Islet precursor cell (in vitro differentiated cells): ENCODE measurements at regions not wholly inside any gene's neighbourhood (a gene's known extent, or its start where the extent isn't known, plus 50 kb on each side); places are given as distances from the start of the nearest gene placed in this dataset.

Experiments
- DNase-seq: peaks from one replicate; pipeline ENCODE4 v3.0.0-alpha.2; 2018

- no peak for DNase-seq
Measured at GRCh38 chr1:206411321-206411720, 59.0 kb upstream of the IKBKE start.

- DNase-seq, result no peak
Measured at GRCh38 chr1:206415942-206416341, 54.3 kb upstream of the IKBKE start.

- no peak for DNase-seq
Measured at GRCh38 chr1:206417774-206418614, 52.3 kb upstream of the IKBKE start.

GRCh38 chr1:206419250-206419649 lies 51.0 kb upstream of the IKBKE start:
- no peak for DNase-seq

GRCh38 chr1:206419783-206420182 lies 50.5 kb upstream of the IKBKE start:
- DNase-seq, result no peak

GRCh38 chr1:206420471-206420870 lies 49.8 kb upstream of the IKBKE start:
- no peak for DNase-seq
